ENCODE measurements at regions not wholly inside any gene's neighbourhood (a gene's known extent, or its start where the extent isn't known, plus 50 kb on each side); places are given as distances from the start of the nearest gene placed in this dataset.

GRCh38 chr20:57780398-57780797 lies 70.6 kb upstream of the PMEPA1 start:
- TF ChIP-seq CTCF (optimal IDR thresholded peaks at IDR 0.05 in 1 of 3, IDR thresholded peaks at IDR 0.05 in 1 of 3, conservative IDR thresholded peaks at IDR 0.05 in 1 of 3; ENCODE audit: extremely low read depth in 1 of 3, insufficient read depth in 2 of 3, low read length in 3 of 3) (no peak), EZH2 (IDR thresholded peaks at IDR 0.05; ENCODE audit: low read length) (no peak)
